K562 (cell line): ENCODE measurements at regions not wholly inside any gene's neighbourhood (a gene's known extent, or its start where the extent isn't known, plus 50 kb on each side); places are given as distances from the start of the nearest gene placed in this dataset.

Source experiments
- CREB1 ChIP-seq, 2 experiments: sonication (generic) in 1 of 2; formaldehyde crosslinking in 1 of 2; IDR thresholded peaks; 2 replicates each; pipeline versions ENCODE4 v1.6.1 to v1.8.0; 2012 to 2022; ENCODE audit warnings: inconsistent platforms in 1 of 2, mild to moderate bottlenecking in 1 of 2, missing genetic modification reagents in 1 of 2, moderate library complexity in 1 of 2
- FOSL1 ChIP-seq: fragments of 200-800 bp; sonication (Bioruptor generic); conservative IDR thresholded peaks from 2 replicates; pipeline ENCODE4 v1.6.1; 2016; ENCODE audit warnings: missing genetic modification characterization, missing compliant biosample characterization
- KLF16 ChIP-seq: IDR thresholded peaks from 2 replicates; pipeline ENCODE4 v1.6.1; 2016; ENCODE audit warnings: antibody characterized with exemption
- POLR2A ChIP-seq: fragments of 450-650 bp; conservative IDR thresholded peaks from 2 replicates; pipeline ENCODE4 v1.6.1; 2016
- SP2 ChIP-seq: IDR thresholded peaks from 2 replicates; pipeline ENCODE4 v1.6.1; 2011; ENCODE audit warnings: mild to moderate bottlenecking, low read depth, low read length, moderate library complexity; ENCODE audit not compliant: poor library complexity, severe bottlenecking; ENCODE audit errors: extremely low read depth
- ZNF253 ChIP-seq: fragments of 250-450 bp; sonication (Bioruptor Pico); conservative IDR thresholded peaks from 2 replicates; pipeline ENCODE4 v1.6.1; 2021; ENCODE audit warnings: mild to moderate bottlenecking
- ZZZ3 ChIP-seq: fragments of 450-650 bp; IDR thresholded peaks from 2 replicates; pipeline ENCODE4 v1.6.1; 2016; ENCODE audit warnings: antibody characterized with exemption, mild to moderate bottlenecking, moderate library complexity
- TF ChIP-seq, protein P1 (sequence below), 3 experiments: fragments of 200-800 bp in 1 of 3; fragments of 250-450 bp in 1 of 3; fragments of 450-650 bp in 1 of 3; sonication (Bioruptor Pico) in 1 of 3; sonication (Bioruptor generic) in 1 of 3; formaldehyde crosslinking in 1 of 3; IDR thresholded peaks; 2 replicates each; pipeline versions ENCODE4 v1.6.1 to v1.8.0; 2016 to 2022; ENCODE audit warnings: mild to moderate bottlenecking in 2 of 3, missing genetic modification characterization in 2 of 3, missing compliant biosample characterization in 1 of 3, moderate library complexity in 1 of 3
- TF ChIP-seq, protein P2 (sequence below), 3 experiments: IDR thresholded peaks in 2 of 3; conservative IDR thresholded peaks in 1 of 3; 2 replicates each; pipeline ENCODE4 v1.5.1; 2011 to 2012; ENCODE audit warnings: low read length in 3 of 3, mild to moderate bottlenecking in 3 of 3, control low read depth in 2 of 3, improper control_type of control experiment in 1 of 3, inconsistent platforms in 1 of 3, low read depth in 1 of 3, mixed read lengths in 1 of 3, moderate library complexity in 1 of 3; ENCODE audit not compliant: insufficient read depth in 2 of 3

DNA sequence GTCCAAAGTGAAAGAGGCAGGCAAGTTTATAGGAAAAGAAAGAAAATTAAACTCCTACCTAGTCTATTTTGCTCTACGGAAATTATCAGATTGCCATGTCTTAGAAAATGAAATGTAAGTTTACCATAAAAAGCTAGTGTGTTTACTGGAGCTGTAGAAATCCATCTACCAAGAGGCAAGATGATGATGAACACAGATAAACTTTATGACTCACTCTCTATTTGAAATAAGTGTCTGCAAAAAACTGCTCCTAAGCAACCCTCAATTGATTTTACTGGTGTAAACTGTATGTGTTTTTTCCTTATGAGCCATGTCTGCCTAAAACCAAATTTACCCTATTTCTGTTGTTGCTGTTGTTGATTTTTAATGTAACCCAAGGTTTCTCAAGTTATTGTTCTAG is 73.8 kb upstream of the TMEM106B start:
- TF ChIP-seq ZZZ3 (no peak), ZNF253 (CRISPR knock-in tag) (no peak), KLF16 (no peak), POLR2A (no peak), CREB1 (IDR thresholded peaks at IDR 0.05) (no peak), CREB1 (CRISPR knock-in tag; IDR thresholded peaks at IDR 0.05) (no peak), SP2 (no peak), FOSL1 (tag) (no peak)
- TF ChIP-seq, protein P1, sequence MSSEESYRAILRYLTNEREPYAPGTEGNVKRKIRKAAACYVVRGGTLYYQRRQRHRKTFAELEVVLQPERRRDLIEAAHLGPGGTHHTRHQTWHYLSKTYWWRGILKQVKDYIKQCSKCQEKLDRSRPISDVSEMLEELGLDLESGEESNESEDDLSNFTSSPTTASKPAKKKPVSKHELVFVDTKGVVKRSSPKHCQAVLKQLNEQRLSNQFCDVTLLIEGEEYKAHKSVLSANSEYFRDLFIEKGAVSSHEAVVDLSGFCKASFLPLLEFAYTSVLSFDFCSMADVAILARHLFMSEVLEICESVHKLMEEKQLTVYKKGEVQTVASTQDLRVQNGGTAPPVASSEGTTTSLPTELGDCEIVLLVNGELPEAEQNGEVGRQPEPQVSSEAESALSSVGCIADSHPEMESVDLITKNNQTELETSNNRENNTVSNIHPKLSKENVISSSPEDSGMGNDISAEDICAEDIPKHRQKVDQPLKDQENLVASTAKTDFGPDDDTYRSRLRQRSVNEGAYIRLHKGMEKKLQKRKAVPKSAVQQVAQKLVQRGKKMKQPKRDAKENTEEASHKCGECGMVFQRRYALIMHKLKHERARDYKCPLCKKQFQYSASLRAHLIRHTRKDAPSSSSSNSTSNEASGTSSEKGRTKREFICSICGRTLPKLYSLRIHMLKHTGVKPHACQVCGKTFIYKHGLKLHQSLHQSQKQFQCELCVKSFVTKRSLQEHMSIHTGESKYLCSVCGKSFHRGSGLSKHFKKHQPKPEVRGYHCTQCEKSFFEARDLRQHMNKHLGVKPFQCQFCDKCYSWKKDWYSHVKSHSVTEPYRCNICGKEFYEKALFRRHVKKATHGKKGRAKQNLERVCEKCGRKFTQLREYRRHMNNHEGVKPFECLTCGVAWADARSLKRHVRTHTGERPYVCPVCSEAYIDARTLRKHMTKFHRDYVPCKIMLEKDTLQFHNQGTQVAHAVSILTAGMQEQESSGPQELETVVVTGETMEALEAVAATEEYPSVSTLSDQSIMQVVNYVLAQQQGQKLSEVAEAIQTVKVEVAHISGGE (CRISPR knock-in tag; IDR thresholded peaks at IDR 0.05), result no peak
- TF ChIP-seq, protein P2, sequence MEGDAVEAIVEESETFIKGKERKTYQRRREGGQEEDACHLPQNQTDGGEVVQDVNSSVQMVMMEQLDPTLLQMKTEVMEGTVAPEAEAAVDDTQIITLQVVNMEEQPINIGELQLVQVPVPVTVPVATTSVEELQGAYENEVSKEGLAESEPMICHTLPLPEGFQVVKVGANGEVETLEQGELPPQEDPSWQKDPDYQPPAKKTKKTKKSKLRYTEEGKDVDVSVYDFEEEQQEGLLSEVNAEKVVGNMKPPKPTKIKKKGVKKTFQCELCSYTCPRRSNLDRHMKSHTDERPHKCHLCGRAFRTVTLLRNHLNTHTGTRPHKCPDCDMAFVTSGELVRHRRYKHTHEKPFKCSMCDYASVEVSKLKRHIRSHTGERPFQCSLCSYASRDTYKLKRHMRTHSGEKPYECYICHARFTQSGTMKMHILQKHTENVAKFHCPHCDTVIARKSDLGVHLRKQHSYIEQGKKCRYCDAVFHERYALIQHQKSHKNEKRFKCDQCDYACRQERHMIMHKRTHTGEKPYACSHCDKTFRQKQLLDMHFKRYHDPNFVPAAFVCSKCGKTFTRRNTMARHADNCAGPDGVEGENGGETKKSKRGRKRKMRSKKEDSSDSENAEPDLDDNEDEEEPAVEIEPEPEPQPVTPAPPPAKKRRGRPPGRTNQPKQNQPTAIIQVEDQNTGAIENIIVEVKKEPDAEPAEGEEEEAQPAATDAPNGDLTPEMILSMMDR (IDR thresholded peaks at IDR 0.05 in 2 of 3, conservative IDR thresholded peaks at IDR 0.05 in 1 of 3; ENCODE audit: insufficient read depth in 2 of 3, low read depth in 1 of 3, low read length in 3 of 3), result no peak
